T follicular helper cell (primary cell): ENCODE measurements at regions not wholly inside any gene's neighbourhood (a gene's known extent, or its start where the extent isn't known, plus 50 kb on each side); places are given as distances from the start of the nearest gene placed in this dataset.

Experiments
- DNase-seq: peaks from one replicate; pipeline ENCODE4 v3.0.0-alpha.2; 2020; ENCODE audit warnings: low read depth

GRCh38 chr18:37658894-37659293 is 93.3 kb upstream of the CELF4 start:
- no peak for DNase-seq

GRCh38 chr18:37657493-37657892 is 91.9 kb upstream of the CELF4 start:
- no peak for DNase-seq

GRCh38 chr18:37654731-37655369 is 89.3 kb upstream of the CELF4 start:
- DNase-seq = no peak

GRCh38 chr18:37654034-37654433 is 88.4 kb upstream of the CELF4 start:
- no peak for DNase-seq

- no peak for DNase-seq
Measured at GRCh38 chr18:37653618-37654017, 88.0 kb upstream of the CELF4 start.

- no peak for DNase-seq
Measured at GRCh38 chr18:37649930-37650329, 84.3 kb upstream of the CELF4 start.

GRCh38 chr18:37649416-37649815 is 83.8 kb upstream of the CELF4 start:
- DNase-seq = no peak

GRCh38 chr18:37641573-37641972 is 76.0 kb upstream of the CELF4 start:
- no peak for DNase-seq

- DNase-seq = no peak
Measured at GRCh38 chr18:37640504-37640903, 74.9 kb upstream of the CELF4 start.

GRCh38 chr18:37639846-37640245 is 74.2 kb upstream of the CELF4 start:
- DNase-seq = no peak

- DNase-seq = no peak
Measured at GRCh38 chr18:37637478-37637850, 71.9 kb upstream of the CELF4 start.

GRCh38 chr18:37636831-37637477 is 71.4 kb upstream of the CELF4 start:
- no peak for DNase-seq

- DNase-seq = no peak
Measured at GRCh38 chr18:37634516-37634915, 68.9 kb upstream of the CELF4 start.

GRCh38 chr18:37631422-37631821 is 65.8 kb upstream of the CELF4 start:
- DNase-seq = no peak

GRCh38 chr18:37630334-37630733 is 64.7 kb upstream of the CELF4 start:
- DNase-seq = no peak

- DNase-seq = no peak
Measured at GRCh38 chr18:37628470-37629220, 63.0 kb upstream of the CELF4 start.

GRCh38 chr18:37624318-37624717 is 58.7 kb upstream of the CELF4 start:
- no peak for DNase-seq

GRCh38 chr18:37619964-37620363 is 54.4 kb upstream of the CELF4 start:
- no peak for DNase-seq

GRCh38 chr18:37617623-37618022 is 52.0 kb upstream of the CELF4 start:
- no peak for DNase-seq
